Right lobe of liver (tissue), 6 donors: ENCODE measurements at regions not wholly inside any gene's neighbourhood (a gene's known extent, or its start where the extent isn't known, plus 50 kb on each side); places are given as distances from the start of the nearest gene placed in this dataset.

Experiments used
- ATAC-seq, 4 donors: fragments of 200-7000 bp; cut with Tn5 transposase; one replicate each; pipeline ENCODE4 v1.9.1; 2020; ENCODE audit warnings: mild to moderate bottlenecking in 4 of 4, moderate library complexity in 4 of 4
- DNase-seq, 3 donors: peaks; one replicate each; pipeline ENCODE4 v3.0.0-alpha.2; 2020
- H3K27ac ChIP-seq, 3 donors: fragments of 200-600 bp; one replicate each; pipeline ENCODE4 v1.8.0; 2022
- H3K27me3 ChIP-seq, 2 donors: fragments of 200-600 bp; one replicate each; pipeline ENCODE4 v1.8.0; 2022
- H3K36me3 ChIP-seq, 4 donors: fragments of 200-600 bp; sonication (generic) in 1 of 4; one replicate each; pipeline versions ENCODE4 v1.5.1 to v1.8.0; 2017 to 2022; ENCODE audit warnings: control low read depth in 1 of 4
- H3K4me1 ChIP-seq, 4 donors: fragments of 200-600 bp; sonication (generic) in 1 of 4; one replicate each; pipeline versions ENCODE4 v1.5.1 to v1.8.0; 2017 to 2022; ENCODE audit warnings: control low read depth in 1 of 4
- H3K4me3 ChIP-seq, 3 donors: fragments of 200-600 bp; one replicate each; pipeline ENCODE4 v1.8.0; 2022
- H3K9me3 ChIP-seq, 4 donors: fragments of 200-600 bp; sonication (generic) in 1 of 4; one replicate each; pipeline versions ENCODE4 v1.5.1 to v1.8.0; 2017 to 2022; ENCODE audit warnings: control low read depth in 1 of 4
- POLR2A ChIP-seq: fragments of 450-650 bp; IDR thresholded peaks from one replicate; pipeline ENCODE4 v1.6.1; 2017; ENCODE audit warnings: antibody characterized with exemption, mild to moderate bottlenecking
- WGBS: methylation state at CpG from one replicate; pipeline ENCODE4 v1.1.6; 2018; ENCODE audit warnings: low coverage, low lambda C conversion rate; ENCODE audit not compliant: insufficient coverage; ENCODE audit errors: missing lambda C conversion rate; 5-methylcytosine and 5-hydroxymethylcytosine counted together
- intact Hi-C, 2 donors: fragments of 100-400 bp; cut with DNase I; formaldehyde crosslinking; loops; one replicate each; pipeline versions ENCODE4 v1.11.2 to v1.14.1; 2022
- TF ChIP-seq, protein P1 (sequence below), 4 donors: fragments of 200-600 bp in 3 of 4; fragments of 450-650 bp in 1 of 4; IDR thresholded peaks; one replicate each; pipeline versions ENCODE4 v1.5.1 to v1.8.0; 2016 to 2022; ENCODE audit warnings: antibody characterized with exemption in 4 of 4, mild to moderate bottlenecking in 2 of 4
- donor health status: DM: no; HTN: yes; CAD: no.
- donor health status: DM: no; HTN: no; CAD: no.
- donor health status: DM: no; HTN: no; CAD: no.
- donor health status: DM: no; HTN: yes; CAD: no.
- donor health status: DM: no; HTN: yes; CAD: no.

DNA sequence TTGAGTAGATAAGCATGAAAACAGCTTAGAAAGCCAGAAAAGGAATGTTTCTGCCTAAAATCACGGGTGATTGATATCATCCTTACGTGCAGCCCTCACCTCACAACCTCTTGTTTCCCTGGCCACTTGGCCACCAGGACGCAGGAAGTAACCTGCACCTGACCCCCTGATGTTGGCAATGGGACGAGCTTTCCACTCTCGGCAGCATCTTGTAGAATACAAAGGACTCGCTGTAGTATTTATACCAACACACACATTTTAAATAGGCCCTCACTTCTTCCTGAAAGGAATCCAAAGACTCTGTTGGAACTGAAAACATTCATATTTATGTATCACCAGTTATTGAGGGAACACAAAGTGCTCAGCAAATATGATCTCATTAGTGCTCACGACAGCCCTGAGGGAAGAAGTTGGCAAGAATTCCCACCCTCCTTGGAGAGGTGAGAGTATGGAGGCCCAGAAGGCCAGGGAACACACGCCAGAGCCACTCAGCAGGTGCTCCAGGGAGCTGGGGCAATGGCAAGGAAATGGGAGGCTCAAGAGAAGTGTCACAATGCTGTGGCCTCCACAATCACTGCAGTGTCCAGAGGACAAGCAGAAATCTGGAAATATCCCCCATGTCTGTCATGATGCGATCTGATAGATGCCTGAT, 103.3 kb upstream of the KIT start:
- ATAC-seq (no peak), DNase-seq (no peak)
- TF ChIP-seq POLR2A, result no peak
- TF ChIP-seq, protein P1, sequence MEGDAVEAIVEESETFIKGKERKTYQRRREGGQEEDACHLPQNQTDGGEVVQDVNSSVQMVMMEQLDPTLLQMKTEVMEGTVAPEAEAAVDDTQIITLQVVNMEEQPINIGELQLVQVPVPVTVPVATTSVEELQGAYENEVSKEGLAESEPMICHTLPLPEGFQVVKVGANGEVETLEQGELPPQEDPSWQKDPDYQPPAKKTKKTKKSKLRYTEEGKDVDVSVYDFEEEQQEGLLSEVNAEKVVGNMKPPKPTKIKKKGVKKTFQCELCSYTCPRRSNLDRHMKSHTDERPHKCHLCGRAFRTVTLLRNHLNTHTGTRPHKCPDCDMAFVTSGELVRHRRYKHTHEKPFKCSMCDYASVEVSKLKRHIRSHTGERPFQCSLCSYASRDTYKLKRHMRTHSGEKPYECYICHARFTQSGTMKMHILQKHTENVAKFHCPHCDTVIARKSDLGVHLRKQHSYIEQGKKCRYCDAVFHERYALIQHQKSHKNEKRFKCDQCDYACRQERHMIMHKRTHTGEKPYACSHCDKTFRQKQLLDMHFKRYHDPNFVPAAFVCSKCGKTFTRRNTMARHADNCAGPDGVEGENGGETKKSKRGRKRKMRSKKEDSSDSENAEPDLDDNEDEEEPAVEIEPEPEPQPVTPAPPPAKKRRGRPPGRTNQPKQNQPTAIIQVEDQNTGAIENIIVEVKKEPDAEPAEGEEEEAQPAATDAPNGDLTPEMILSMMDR (IDR thresholded peaks at IDR 0.05), result no peak
- Histone ChIP-seq H3K9me3 (no peaks in the 10 kb centered on the region), H3K4me3 (no peak overlapping the region), H3K36me3 (no peaks in the 10 kb centered on the region), H3K4me1 (no peaks in the 10 kb centered on the region), H3K27ac (no peak overlapping the region), H3K27me3 (no peaks in the 10 kb centered on the region)
- WGBS, result 73% methylated on average over 8 of the region's 9 CpGs
- intact Hi-C loops, result no loop called here

GRCh38 chr4:54556051-54556450, 101.7 kb upstream of the KIT start:
- 100% methylated on average over 1 of the region's 1 CpG for WGBS
- Histone ChIP-seq H3K27ac (no peak overlapping the region), H3K9me3 (no peaks in the 10 kb centered on the region), H3K4me3 (no peak overlapping the region), H3K27me3 (no peaks in the 10 kb centered on the region), H3K4me1 (no peaks in the 10 kb centered on the region), H3K36me3 (no peaks in the 10 kb centered on the region)
- ATAC-seq (no peak), DNase-seq (no peak)
- TF ChIP-seq, protein P1 (IDR thresholded peaks at IDR 0.05), result no peak
- TF ChIP-seq POLR2A, result no peak
- intact Hi-C loops, result no loop called here

DNA sequence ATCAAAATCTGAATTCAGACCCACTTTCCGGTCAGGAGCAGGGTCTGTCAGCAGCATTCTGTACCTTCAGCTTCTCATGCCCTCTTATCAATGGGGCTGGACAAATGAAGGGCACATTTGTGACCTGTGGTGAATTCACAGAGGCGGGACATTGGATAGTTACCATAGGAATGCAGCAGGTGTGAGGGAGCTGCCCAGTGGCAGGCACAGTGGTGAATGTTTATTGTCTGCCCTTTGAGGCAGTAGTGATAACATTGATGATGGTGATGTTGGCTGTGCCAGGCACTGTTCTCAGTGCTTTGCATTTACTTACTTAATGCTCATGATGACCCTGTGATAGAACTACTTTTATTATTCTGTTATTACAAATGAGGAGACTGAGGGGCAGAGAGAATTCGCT, 101.2 kb upstream of the KIT start:
- Histone ChIP-seq H3K4me3 (no peak overlapping the region), H3K36me3 (no peaks in the 10 kb centered on the region), H3K4me1 (no peaks in the 10 kb centered on the region), H3K27ac (no peak overlapping the region), H3K27me3 (no peaks in the 10 kb centered on the region), H3K9me3 (no peaks in the 10 kb centered on the region)
- ATAC-seq, result no peak
- TF ChIP-seq, protein P1 (IDR thresholded peaks at IDR 0.05), result no peak
- TF ChIP-seq POLR2A, result no peak
- WGBS, result 72% methylated on average over 3 of the region's 3 CpGs
- DNase-seq, result no peak
- intact Hi-C loops, result no loop called here

GRCh38 chr4:54558889-54559677, 98.7 kb upstream of the KIT start:
- DNase-seq, result no peak
- Histone ChIP-seq H3K36me3 (no peaks in the 10 kb centered on the region), H3K27me3 (no peaks in the 10 kb centered on the region), H3K4me1 (no peaks in the 10 kb centered on the region), H3K9me3 (no peaks in the 10 kb centered on the region), H3K4me3 (no peak overlapping the region), H3K27ac (no peak overlapping the region)
- intact Hi-C loops, result no loop called here
- 30% methylated on average over 2 of the region's 2 CpGs for WGBS
- TF ChIP-seq, protein P1 (IDR thresholded peaks at IDR 0.05), result no peak
- no peak for TF ChIP-seq POLR2A
- ATAC-seq, result peak in 1 of 4 donors; percentile 21
